C4-2B (cell line): ENCODE measurements at regions not wholly inside any gene's neighbourhood (a gene's known extent, or its start where the extent isn't known, plus 50 kb on each side); places are given as distances from the start of the nearest gene placed in this dataset.
"Not testable (repeated sequence)": the region's sequence is repeated elsewhere in the genome, so short reads cannot be mapped to it uniquely, and the experiment has no call there.

Experiments
- ZFX ChIP-seq: fragments of 450-650 bp; IDR thresholded peaks from 2 replicates; pipeline ENCODE4 v1.6.1; 2017
- TF ChIP-seq, protein P1 (sequence below): fragments of 450-650 bp; conservative IDR thresholded peaks from 2 replicates; pipeline ENCODE4 v1.5.1; 2017; ENCODE audit warnings: mild to moderate bottlenecking

DNA sequence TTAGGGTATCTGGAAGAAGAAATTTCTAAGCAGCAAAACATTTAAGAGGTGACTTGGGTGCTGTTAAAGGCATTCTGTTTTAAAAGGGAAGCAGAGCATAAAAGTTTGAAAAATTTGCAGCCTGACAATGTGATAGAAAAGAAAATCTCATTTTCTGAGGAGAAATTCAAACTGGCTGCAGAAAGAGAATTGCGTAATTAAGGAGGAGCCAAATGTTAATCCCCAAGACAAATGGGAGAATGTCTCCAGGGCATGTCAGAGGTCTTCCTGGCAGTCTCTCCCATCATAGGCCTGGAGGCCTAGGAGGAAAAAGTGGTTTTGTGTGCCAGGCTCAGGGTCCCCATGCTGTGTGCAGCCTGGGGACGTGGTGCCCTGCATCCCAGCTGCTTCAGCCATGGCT lies 230.6 kb downstream of the TAF11L14 start:
- TF ChIP-seq, protein P1, sequence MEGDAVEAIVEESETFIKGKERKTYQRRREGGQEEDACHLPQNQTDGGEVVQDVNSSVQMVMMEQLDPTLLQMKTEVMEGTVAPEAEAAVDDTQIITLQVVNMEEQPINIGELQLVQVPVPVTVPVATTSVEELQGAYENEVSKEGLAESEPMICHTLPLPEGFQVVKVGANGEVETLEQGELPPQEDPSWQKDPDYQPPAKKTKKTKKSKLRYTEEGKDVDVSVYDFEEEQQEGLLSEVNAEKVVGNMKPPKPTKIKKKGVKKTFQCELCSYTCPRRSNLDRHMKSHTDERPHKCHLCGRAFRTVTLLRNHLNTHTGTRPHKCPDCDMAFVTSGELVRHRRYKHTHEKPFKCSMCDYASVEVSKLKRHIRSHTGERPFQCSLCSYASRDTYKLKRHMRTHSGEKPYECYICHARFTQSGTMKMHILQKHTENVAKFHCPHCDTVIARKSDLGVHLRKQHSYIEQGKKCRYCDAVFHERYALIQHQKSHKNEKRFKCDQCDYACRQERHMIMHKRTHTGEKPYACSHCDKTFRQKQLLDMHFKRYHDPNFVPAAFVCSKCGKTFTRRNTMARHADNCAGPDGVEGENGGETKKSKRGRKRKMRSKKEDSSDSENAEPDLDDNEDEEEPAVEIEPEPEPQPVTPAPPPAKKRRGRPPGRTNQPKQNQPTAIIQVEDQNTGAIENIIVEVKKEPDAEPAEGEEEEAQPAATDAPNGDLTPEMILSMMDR: not testable (repeated sequence)
- TF ChIP-seq ZFX: not testable (repeated sequence)
